ENCODE measurements at regions not wholly inside any gene's neighbourhood (a gene's known extent, or its start where the extent isn't known, plus 50 kb on each side); places are given as distances from the start of the nearest gene placed in this dataset.

GRCh38 chr11:111194860-111195568, 50.5 kb upstream of the POU2AF2 start:
- H3K4me1 ChIP-seq (replicated peaks in 1 of 2) = no peaks in the 10 kb centered on the region
- 61 to 95% (median 79%) methylated on average over 2 of the region's 2 CpGs for WGBS, 4 donors
- no peaks in the 10 kb centered on the region for H3K27me3 ChIP-seq
- no peak overlapping the region for H3K4me3 ChIP-seq
- H3K36me3 ChIP-seq (replicated peaks in 1 of 2) = no peaks in the 10 kb centered on the region
- intact Hi-C loops (cut with DNase I) = no loop called here
- TF ChIP-seq POLR2A (IDR thresholded peaks at IDR 0.05) (no peak), CTCF (IDR thresholded peaks at IDR 0.05) (no peak)
- DNase-seq = no peak
- H3K9me3 ChIP-seq (replicated peaks in 1 of 3) = no peaks in the 10 kb centered on the region
- H3K27ac ChIP-seq = no peak overlapping the region

GRCh38 chr11:111193924-111194490, 51.5 kb upstream of the POU2AF2 start:
- H3K27ac ChIP-seq = no peak overlapping the region
- no peak overlapping the region for H3K4me3 ChIP-seq
- H3K9me3 ChIP-seq (replicated peaks in 1 of 3) = no peaks in the 10 kb centered on the region
- no peak for DNase-seq
- intact Hi-C loops (cut with DNase I) = no loop called here
- WGBS, 4 donors = 63 to 90% (median 69%) methylated on average over 1 of the region's 1 CpG
- H3K27me3 ChIP-seq = no peaks in the 10 kb centered on the region
- no peak for TF ChIP-seq CTCF (IDR thresholded peaks at IDR 0.05)
- TF ChIP-seq POLR2A (IDR thresholded peaks at IDR 0.05) = no peak
- H3K36me3 ChIP-seq (replicated peaks in 1 of 2) = no peaks in the 10 kb centered on the region
- no peaks in the 10 kb centered on the region for H3K4me1 ChIP-seq (replicated peaks in 1 of 2)

GRCh38 chr11:111189466-111189865, 56.1 kb upstream of the POU2AF2 start:
- H3K4me1 ChIP-seq (replicated peaks in 1 of 2) = no peaks in the 10 kb centered on the region
- no peak for TF ChIP-seq CTCF (IDR thresholded peaks at IDR 0.05)
- TF ChIP-seq POLR2A (IDR thresholded peaks at IDR 0.05) = no peak
- no peaks in the 10 kb centered on the region for H3K27me3 ChIP-seq
- 70 to 74% (median 73%) methylated on average over 2 of the region's 2 CpGs for WGBS, 4 donors
- intact Hi-C loops (cut with DNase I) = no loop called here
- DNase-seq = no peak
- no peak overlapping the region for H3K4me3 ChIP-seq
- H3K36me3 ChIP-seq (replicated peaks in 1 of 2) = no peaks in the 10 kb centered on the region
- no peaks in the 10 kb centered on the region for H3K9me3 ChIP-seq (replicated peaks in 1 of 3)
- H3K27ac ChIP-seq = no peak overlapping the region

GRCh38 chr11:111186308-111186915, 59.1 kb upstream of the POU2AF2 start:
- intact Hi-C loops (cut with DNase I) = no loop called here

More at GRCh38 chr11:111186308-111186915, 59.1 kb upstream of the POU2AF2 start:
- 56 to 65% (median 63%) methylated on average over 3 of the region's 3 CpGs for WGBS, 4 donors
- Histone ChIP-seq H3K27me3 (no peaks in the 10 kb centered on the region), H3K4me1 (replicated peaks in 1 of 2) (no peaks in the 10 kb centered on the region), H3K27ac (no peak overlapping the region), H3K9me3 (replicated peaks in 1 of 3) (no peaks in the 10 kb centered on the region), H3K4me3 (no peak overlapping the region), H3K36me3 (replicated peaks in 1 of 2) (no peaks in the 10 kb centered on the region)
- TF ChIP-seq POLR2A (IDR thresholded peaks at IDR 0.05) (no peak), CTCF (IDR thresholded peaks at IDR 0.05) (no peak)
- no peak for DNase-seq
